Midbrain (tissue), 1 donor: ENCODE measurements at regions not wholly inside any gene's neighbourhood (a gene's known extent, or its start where the extent isn't known, plus 50 kb on each side); places are given as distances from the start of the nearest gene placed in this dataset.
"Not testable (repeated sequence)": the region's sequence is repeated elsewhere in the genome, so short reads cannot be mapped to it uniquely, and the experiment has no call there.

Source experiments
- DNase-seq: peaks from one replicate; lab custom pipeline; 2025; lab: John Stamatoyannopoulos, UW

GRCh38 chr1:213464786-213465460 lies 413.9 kb downstream of the RPS6KC1 start:
- no peak for DNase-seq

GRCh38 chr1:213466541-213466940 lies 415.5 kb downstream of the RPS6KC1 start:
- DNase-seq = no peak

DNA sequence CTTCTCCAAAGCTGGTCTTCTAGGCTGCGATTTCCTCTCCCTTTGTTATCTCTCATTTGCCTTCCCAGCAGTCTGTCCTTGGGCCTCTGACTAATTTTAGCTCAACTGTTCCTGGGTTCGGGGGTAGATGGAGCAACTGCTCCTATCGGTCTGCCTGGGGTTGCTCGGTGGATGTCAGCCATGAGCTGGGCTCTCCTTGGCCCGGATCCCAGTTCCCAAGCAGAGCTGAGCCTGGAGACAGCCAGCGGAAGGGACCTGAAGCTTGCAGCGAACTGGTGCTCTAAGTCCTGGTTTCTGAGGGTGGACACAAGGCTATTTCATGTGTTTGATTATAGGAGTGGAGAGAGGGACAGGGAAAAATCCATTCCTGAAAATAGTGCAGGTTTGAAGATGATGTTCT lies 423.0 kb downstream of the RPS6KC1 start:
- DNase-seq = no peak

DNA sequence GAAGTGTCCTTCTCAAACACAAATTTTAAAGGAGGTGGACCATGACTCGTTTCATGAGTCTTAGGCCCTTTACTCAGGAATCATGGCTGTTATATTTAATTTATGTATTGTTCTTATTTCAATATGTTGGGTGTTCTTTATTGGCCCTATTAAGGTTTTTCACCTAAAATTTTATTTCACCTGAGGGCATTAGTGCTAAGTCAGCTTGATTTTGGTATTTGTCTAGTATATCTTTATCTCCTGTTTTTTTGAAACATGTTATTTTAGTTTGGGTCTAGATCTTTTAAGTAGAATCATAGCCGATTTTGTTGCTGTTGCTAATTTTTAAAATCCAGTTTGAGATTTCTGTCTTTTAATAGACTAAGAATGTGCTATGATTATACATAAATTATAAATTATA lies 430.4 kb downstream of the RPS6KC1 start:
- DNase-seq = no peak

- DNase-seq = no peak
Measured at GRCh38 chr1:213484333-213484732, 433.3 kb downstream of the RPS6KC1 start.

- DNase-seq = no peak
Measured at GRCh38 chr1:213484758-213485157, 433.7 kb downstream of the RPS6KC1 start.

DNA sequence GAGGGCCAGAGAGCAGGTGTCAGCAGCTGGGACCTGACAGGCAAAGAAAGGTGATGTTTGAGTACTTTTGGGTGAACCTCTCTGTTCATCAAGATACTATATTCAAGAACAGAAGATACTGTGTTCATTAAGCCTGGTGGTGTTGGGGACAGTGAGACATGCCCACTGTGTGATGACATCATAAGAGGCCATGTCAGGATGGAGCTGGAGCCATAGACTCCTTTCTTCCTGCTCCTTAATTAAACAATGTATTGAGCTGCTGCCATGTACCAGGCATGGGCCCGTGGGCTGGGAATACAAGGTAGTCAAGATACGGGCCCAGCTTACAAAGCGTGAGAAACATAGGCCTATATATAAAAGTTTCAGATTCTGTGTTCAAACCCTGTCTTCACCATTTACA lies 435.4 kb downstream of the RPS6KC1 start:
- DNase-seq = no peak

- no peak for DNase-seq
Measured at GRCh38 chr1:213491468-213491867, 440.4 kb downstream of the RPS6KC1 start.

GRCh38 chr1:213492161-213493041 lies 441.4 kb downstream of the RPS6KC1 start:
- no peak for DNase-seq

- DNase-seq = no peak
Measured at GRCh38 chr1:213499444-213499843, 448.4 kb downstream of the RPS6KC1 start.

- DNase-seq = no peak
Measured at GRCh38 chr1:213507472-213508223, 456.6 kb downstream of the RPS6KC1 start.

- DNase-seq = no peak
Measured at GRCh38 chr1:213511173-213511572, 460.1 kb downstream of the RPS6KC1 start.

- no peak for DNase-seq
Measured at GRCh38 chr1:213512316-213512715, 461.3 kb downstream of the RPS6KC1 start.

GRCh38 chr1:213513006-213513405 lies 462.0 kb downstream of the RPS6KC1 start:
- DNase-seq = no peak

GRCh38 chr1:213514408-213515179 lies 463.6 kb downstream of the RPS6KC1 start:
- DNase-seq = not testable (repeated sequence)

DNA sequence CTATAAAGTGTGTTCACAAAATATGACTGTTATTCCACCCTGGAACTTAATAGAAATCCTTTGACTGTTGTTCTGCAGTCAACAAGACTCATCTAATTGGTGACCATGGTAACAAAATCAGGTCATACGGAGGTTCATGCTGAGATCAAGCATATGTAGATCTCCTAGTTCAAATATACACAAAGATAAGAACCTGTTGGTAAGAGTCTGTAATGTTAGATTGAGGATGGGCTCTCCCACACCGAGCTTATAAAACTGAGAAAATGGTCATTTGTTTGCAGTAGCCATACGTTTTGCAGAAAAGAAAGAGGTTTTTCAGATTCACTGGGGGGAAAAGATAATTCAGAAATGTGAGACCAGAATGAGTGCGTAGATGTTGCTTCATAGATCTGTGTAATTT lies 468.1 kb downstream of the RPS6KC1 start:
- no peak for DNase-seq

- DNase-seq = no peak
Measured at GRCh38 chr1:213521206-213521605, 466.6 kb upstream of the PROX1 start.

DNA sequence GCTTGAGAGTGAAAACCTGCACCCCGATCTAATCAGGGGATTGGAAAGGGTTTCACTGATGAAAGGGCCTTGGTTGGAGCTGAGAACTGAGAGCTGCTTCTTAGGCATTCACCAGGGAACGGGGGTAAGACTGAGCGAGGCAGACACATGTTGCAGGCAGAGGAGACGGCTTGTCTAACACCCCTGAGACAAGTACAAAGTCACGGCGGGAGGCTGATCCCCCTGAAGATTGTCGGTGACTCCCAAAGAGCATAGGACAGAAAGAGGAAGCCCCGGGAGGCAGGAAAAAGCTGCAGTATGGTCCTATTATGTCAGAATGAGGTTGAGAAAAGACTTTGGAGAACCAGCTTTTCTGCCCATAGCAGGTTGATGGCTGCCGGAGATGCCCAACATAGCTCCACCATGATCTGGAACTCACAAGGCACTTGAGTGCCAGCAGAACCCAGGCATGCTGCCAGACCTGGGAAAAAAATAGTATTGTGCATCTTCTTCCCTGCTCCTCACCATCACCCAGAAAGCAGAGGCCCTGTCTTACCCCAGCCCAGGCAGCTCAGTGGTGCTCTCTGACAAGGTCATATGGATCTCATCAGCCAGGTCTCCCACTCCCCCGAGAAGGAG lies 463.9 kb upstream of the PROX1 start:
- DNase-seq = no peak

DNA sequence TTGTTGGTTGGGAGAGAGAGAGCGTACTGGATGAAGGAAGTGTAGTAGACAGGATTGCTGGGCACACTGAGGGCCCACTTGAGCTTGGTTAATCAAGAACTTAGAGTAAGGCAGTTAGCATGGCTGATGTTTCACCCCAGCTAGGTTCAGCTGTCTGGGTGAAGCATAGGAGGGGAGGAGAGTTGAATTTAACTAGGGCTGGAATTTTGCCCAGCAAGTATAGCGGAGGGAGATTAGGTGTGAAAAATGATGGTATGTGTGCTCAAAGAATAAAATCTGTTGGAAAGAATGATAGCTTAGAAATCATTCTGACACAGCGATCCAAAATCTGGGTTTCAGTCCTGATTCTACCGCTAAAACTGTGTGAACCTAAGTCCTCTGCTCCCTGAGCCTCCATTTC lies 461.5 kb upstream of the PROX1 start:
- no peak for DNase-seq

GRCh38 chr1:213530611-213531320 lies 457.0 kb upstream of the PROX1 start:
- DNase-seq = no peak
